ENCODE measurements at regions not wholly inside any gene's neighbourhood (a gene's known extent, or its start where the extent isn't known, plus 50 kb on each side); places are given as distances from the start of the nearest gene placed in this dataset.

- no peak for DNase-seq (ENCODE audit: low spot score)
Observed at GRCh38 chr2:7289697-7290096, 372.5 kb downstream of the RNF144A start.

GRCh38 chr2:7292154-7292691, 375.0 kb downstream of the RNF144A start:
- DNase-seq (ENCODE audit: low spot score) = no peak

- DNase-seq (ENCODE audit: low spot score) = no peak
Observed at GRCh38 chr2:7309582-7309981, 392.4 kb downstream of the RNF144A start.

- no peak for DNase-seq (ENCODE audit: low spot score)
Observed at GRCh38 chr2:7324706-7325105, 407.5 kb downstream of the RNF144A start.

- DNase-seq (ENCODE audit: low spot score) = no peak
Observed at GRCh38 chr2:7325186-7325585, 408.0 kb downstream of the RNF144A start.

GRCh38 chr2:7329465-7329864, 412.3 kb downstream of the RNF144A start:
- DNase-seq (ENCODE audit: low spot score) = no peak

- no peak for DNase-seq (ENCODE audit: low spot score)
Observed at GRCh38 chr2:7333189-7333765, 416.1 kb downstream of the RNF144A start.

- no peak for DNase-seq (ENCODE audit: low spot score)
Observed at GRCh38 chr2:7333960-7334493, 416.8 kb downstream of the RNF144A start.

- no peak for DNase-seq (ENCODE audit: low spot score)
Observed at GRCh38 chr2:7338961-7339360, 421.7 kb downstream of the RNF144A start.

- no peak for DNase-seq (ENCODE audit: low spot score)
Observed at GRCh38 chr2:7346336-7346735, 429.1 kb downstream of the RNF144A start.

GRCh38 chr2:7348761-7349160, 431.5 kb downstream of the RNF144A start:
- DNase-seq (ENCODE audit: low spot score) = no peak

GRCh38 chr2:7352191-7352590, 435.0 kb downstream of the RNF144A start:
- DNase-seq (ENCODE audit: low spot score) = no peak

- DNase-seq (ENCODE audit: low spot score) = no peak
Observed at GRCh38 chr2:7353571-7353970, 436.4 kb downstream of the RNF144A start.

- DNase-seq (ENCODE audit: low spot score) = no peak
Observed at GRCh38 chr2:7355781-7356180, 438.6 kb downstream of the RNF144A start.

GRCh38 chr2:7356909-7357584, 439.8 kb downstream of the RNF144A start:
- no peak for DNase-seq (ENCODE audit: low spot score)

GRCh38 chr2:7357993-7358392, 440.8 kb downstream of the RNF144A start:
- DNase-seq (ENCODE audit: low spot score) = no peak

- no peak for DNase-seq (ENCODE audit: low spot score)
Observed at GRCh38 chr2:7358865-7359447, 441.7 kb downstream of the RNF144A start.

GRCh38 chr2:7363906-7364305, 446.7 kb downstream of the RNF144A start:
- DNase-seq (ENCODE audit: low spot score) = no peak

GRCh38 chr2:7368211-7368610, 451.0 kb downstream of the RNF144A start:
- DNase-seq (ENCODE audit: low spot score) = no peak

GRCh38 chr2:7373156-7373555, 455.9 kb downstream of the RNF144A start:
- no peak for DNase-seq (ENCODE audit: low spot score)

GRCh38 chr2:7375901-7376300, 458.7 kb downstream of the RNF144A start:
- no peak for DNase-seq (ENCODE audit: low spot score)

GRCh38 chr2:7377916-7378569, 460.8 kb downstream of the RNF144A start:
- DNase-seq (ENCODE audit: low spot score) = no peak

GRCh38 chr2:7378591-7378990, 461.4 kb downstream of the RNF144A start:
- no peak for DNase-seq (ENCODE audit: low spot score)

Data from D341Med (cell line).